ENCODE measurements at regions not wholly inside any gene's neighbourhood (a gene's known extent, or its start where the extent isn't known, plus 50 kb on each side); places are given as distances from the start of the nearest gene placed in this dataset.

- TF ChIP-seq CTCF (IDR thresholded peaks at IDR 0.05) (no peak), POLR2A (IDR thresholded peaks at IDR 0.05) (no peak)
Observed at GRCh38 chr3:124567179-124567578, 163.1 kb upstream of the UMPS start.

Measured in thyroid gland (tissue), 4 donors.